ENCODE measurements at regions not wholly inside any gene's neighbourhood (a gene's known extent, or its start where the extent isn't known, plus 50 kb on each side); places are given as distances from the start of the nearest gene placed in this dataset.
A peak's percentile ranks its signal among the peaks of the same experiment; 100 is the strongest.

DNA sequence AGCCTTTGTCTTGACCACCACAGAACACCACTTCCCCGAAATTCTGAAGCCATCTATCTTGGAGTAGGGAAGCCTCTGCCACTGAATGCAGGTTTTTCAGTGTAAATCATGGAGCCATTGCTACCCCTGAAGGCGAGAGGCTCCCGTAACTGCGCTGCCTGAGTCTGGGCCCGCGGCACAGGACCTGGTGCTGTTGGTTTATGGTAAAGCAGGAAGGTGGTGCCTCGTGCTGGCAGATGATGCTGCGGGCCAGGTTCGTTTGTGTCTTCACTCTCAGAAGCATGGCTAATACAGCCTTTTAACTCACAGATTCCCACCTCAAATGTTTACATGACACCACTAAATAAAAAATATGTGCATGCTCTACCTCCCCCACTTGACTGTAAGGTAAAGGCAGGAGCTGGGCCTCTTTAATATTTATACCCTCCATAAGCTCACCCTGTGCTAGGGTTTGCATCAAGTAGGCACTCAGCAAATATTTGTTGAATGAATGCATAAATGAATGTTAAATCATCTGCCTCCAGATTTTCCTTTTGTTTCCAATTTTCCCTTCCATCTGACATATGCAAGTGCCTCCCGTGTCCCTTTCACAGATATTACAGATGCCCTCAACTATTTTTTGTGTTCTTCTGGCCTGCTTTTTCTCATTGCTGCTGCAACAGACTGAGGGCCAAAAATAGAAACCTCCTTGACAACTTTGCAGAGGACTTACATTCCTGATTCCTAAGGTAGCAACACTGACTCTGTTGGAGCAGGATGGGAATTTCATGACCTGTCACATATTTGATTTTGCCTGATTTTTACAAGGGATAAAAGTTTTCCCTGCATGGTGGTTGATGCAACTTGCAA lies 83.5 kb upstream of the CPO start:
- no peak overlapping the region for H3K4me3 ChIP-seq (replicated peaks in 1 of 4; ENCODE audit: control extremely low read depth in 1 of 4, insufficient read depth in 1 of 4, low read depth in 3 of 4, low read length in 4 of 4)
- H3K4me2 ChIP-seq (ENCODE audit: extremely low read depth, insufficient read depth, low read length) = no peak overlapping the region
- no peak for TF ChIP-seq EZH2 (IDR thresholded peaks at IDR 0.05; ENCODE audit: low read length, missing control alignments)
- TF ChIP-seq, protein P1, sequence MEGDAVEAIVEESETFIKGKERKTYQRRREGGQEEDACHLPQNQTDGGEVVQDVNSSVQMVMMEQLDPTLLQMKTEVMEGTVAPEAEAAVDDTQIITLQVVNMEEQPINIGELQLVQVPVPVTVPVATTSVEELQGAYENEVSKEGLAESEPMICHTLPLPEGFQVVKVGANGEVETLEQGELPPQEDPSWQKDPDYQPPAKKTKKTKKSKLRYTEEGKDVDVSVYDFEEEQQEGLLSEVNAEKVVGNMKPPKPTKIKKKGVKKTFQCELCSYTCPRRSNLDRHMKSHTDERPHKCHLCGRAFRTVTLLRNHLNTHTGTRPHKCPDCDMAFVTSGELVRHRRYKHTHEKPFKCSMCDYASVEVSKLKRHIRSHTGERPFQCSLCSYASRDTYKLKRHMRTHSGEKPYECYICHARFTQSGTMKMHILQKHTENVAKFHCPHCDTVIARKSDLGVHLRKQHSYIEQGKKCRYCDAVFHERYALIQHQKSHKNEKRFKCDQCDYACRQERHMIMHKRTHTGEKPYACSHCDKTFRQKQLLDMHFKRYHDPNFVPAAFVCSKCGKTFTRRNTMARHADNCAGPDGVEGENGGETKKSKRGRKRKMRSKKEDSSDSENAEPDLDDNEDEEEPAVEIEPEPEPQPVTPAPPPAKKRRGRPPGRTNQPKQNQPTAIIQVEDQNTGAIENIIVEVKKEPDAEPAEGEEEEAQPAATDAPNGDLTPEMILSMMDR (conservative IDR thresholded peaks at IDR 0.05 in 1 of 2, IDR thresholded peaks at IDR 0.05 in 1 of 2; ENCODE audit: low read depth in 1 of 2, low read length in 2 of 2) = no peak
- no peak overlapping the region for H2AFZ ChIP-seq (ENCODE audit: low read length)
- H3K4me1 ChIP-seq (ENCODE audit: control insufficient read depth, extremely low read depth, insufficient read depth, low read length) = no peaks in the 10 kb centered on the region
- H3K9ac ChIP-seq (ENCODE audit: insufficient read depth, low read length) = no peak overlapping the region
- H3K36me3 ChIP-seq (ENCODE audit: control insufficient read depth, insufficient read depth, low read length) = no peaks in the 10 kb centered on the region
- DNase-seq (ENCODE audit: low read depth in 2 of 2) = peak in 1 of 2 donors; percentile 13
- H3K79me2 ChIP-seq (ENCODE audit: control insufficient read depth, insufficient read depth, low read length) = no peaks in the 10 kb centered on the region
- no peak overlapping the region for H3K27ac ChIP-seq (ENCODE audit: insufficient read depth, low read length)
- no peaks in the 10 kb centered on the region for H3K27me3 ChIP-seq (ENCODE audit: control insufficient read depth, insufficient read depth, low read length)
- H3K9me3 ChIP-seq (ENCODE audit: control insufficient read depth, insufficient read depth, low read depth, low read length) = no peaks in the 10 kb centered on the region
- H4K20me1 ChIP-seq (ENCODE audit: control insufficient read depth, extremely low read depth, insufficient read depth, low read length) = no peaks in the 10 kb centered on the region

DNA sequence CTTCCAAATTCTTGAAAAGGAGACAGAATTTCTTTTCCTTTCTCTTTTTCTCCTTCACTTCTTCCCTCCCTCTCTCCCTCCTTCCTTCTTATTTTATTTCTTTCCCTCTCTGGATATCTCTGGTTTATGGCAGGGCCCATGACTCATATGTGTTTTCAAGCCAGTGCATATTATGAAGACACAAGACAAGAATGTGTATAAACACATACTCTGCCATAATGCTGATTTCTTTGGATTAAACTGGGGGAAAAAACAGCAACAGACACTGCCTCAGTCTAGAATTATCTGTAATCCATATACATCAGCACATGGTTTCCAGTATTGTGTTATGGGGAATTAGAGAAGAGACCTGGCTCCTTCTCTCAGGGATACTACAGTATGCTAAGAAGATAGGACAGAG lies 82.8 kb upstream of the CPO start:
- H2AFZ ChIP-seq (ENCODE audit: low read length) = no peak overlapping the region
- H3K9ac ChIP-seq (ENCODE audit: insufficient read depth, low read length) = no peak overlapping the region
- no peak overlapping the region for H3K27ac ChIP-seq (ENCODE audit: insufficient read depth, low read length)
- H3K36me3 ChIP-seq (ENCODE audit: control insufficient read depth, insufficient read depth, low read length) = no peaks in the 10 kb centered on the region
- H4K20me1 ChIP-seq (ENCODE audit: control insufficient read depth, extremely low read depth, insufficient read depth, low read length) = no peaks in the 10 kb centered on the region
- peak; percentile 17 to 54 for DNase-seq (ENCODE audit: low read depth in 2 of 2)
- no peak for TF ChIP-seq EZH2 (IDR thresholded peaks at IDR 0.05; ENCODE audit: low read length, missing control alignments)
- TF ChIP-seq, protein P1 (conservative IDR thresholded peaks at IDR 0.05 in 1 of 2, IDR thresholded peaks at IDR 0.05 in 1 of 2; ENCODE audit: low read depth in 1 of 2, low read length in 2 of 2) = no peak
- H3K4me2 ChIP-seq (ENCODE audit: extremely low read depth, insufficient read depth, low read length) = no peak overlapping the region
- H3K4me1 ChIP-seq (ENCODE audit: control insufficient read depth, extremely low read depth, insufficient read depth, low read length) = no peaks in the 10 kb centered on the region
- no peaks in the 10 kb centered on the region for H3K79me2 ChIP-seq (ENCODE audit: control insufficient read depth, insufficient read depth, low read length)
- no peaks in the 10 kb centered on the region for H3K27me3 ChIP-seq (ENCODE audit: control insufficient read depth, insufficient read depth, low read length)
- no peak overlapping the region for H3K4me3 ChIP-seq (replicated peaks in 1 of 4; ENCODE audit: control extremely low read depth in 1 of 4, insufficient read depth in 1 of 4, low read depth in 3 of 4, low read length in 4 of 4)
- no peaks in the 10 kb centered on the region for H3K9me3 ChIP-seq (ENCODE audit: control insufficient read depth, insufficient read depth, low read depth, low read length)

DNA sequence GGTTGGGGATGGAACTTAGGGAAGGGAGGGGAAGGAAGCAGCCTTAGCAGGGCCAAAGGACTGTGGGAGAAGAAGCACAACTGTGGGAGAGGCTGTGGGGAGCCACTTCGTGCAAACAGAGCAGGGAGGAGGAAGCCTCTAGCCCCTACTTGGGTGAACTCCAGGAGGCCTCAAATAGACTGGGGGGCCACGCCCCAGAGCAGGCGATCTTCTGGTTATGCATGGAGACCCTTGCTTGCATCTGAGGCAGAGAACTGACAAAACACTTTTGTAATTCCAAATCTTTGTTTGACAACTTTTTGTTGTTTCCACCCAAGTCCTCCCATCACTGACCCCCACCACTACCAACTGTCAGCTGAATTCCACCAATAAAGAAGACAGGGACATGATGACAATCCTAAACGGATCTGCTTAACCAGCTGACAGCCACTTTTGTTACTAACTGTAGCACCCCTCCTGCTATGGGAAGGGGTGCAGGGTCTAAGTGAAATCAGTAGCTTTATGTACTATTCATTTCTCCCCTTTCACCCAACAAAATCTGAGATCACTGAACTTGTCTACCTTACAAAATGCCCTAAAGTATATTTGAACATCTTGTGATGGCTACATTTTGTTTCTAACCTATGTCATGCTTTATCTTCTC lies 80.5 kb upstream of the CPO start:
- no peaks in the 10 kb centered on the region for H3K36me3 ChIP-seq (ENCODE audit: control insufficient read depth, insufficient read depth, low read length)
- H3K27me3 ChIP-seq (ENCODE audit: control insufficient read depth, insufficient read depth, low read length) = no peaks in the 10 kb centered on the region
- no peak overlapping the region for H3K27ac ChIP-seq (ENCODE audit: insufficient read depth, low read length)
- no peak overlapping the region for H3K4me3 ChIP-seq (replicated peaks in 1 of 4; ENCODE audit: control extremely low read depth in 1 of 4, insufficient read depth in 1 of 4, low read depth in 3 of 4, low read length in 4 of 4)
- H4K20me1 ChIP-seq (ENCODE audit: control insufficient read depth, extremely low read depth, insufficient read depth, low read length) = no peaks in the 10 kb centered on the region
- H3K4me1 ChIP-seq (ENCODE audit: control insufficient read depth, extremely low read depth, insufficient read depth, low read length) = no peaks in the 10 kb centered on the region
- H3K9me3 ChIP-seq (ENCODE audit: control insufficient read depth, insufficient read depth, low read depth, low read length) = no peaks in the 10 kb centered on the region
- H2AFZ ChIP-seq (ENCODE audit: low read length) = no peak overlapping the region
- H3K79me2 ChIP-seq (ENCODE audit: control insufficient read depth, insufficient read depth, low read length) = no peaks in the 10 kb centered on the region
- H3K9ac ChIP-seq (ENCODE audit: insufficient read depth, low read length) = no peak overlapping the region
- no peak for DNase-seq (ENCODE audit: low read depth in 2 of 2)
- TF ChIP-seq, protein P1 (conservative IDR thresholded peaks at IDR 0.05 in 1 of 2, IDR thresholded peaks at IDR 0.05 in 1 of 2; ENCODE audit: low read depth in 1 of 2, low read length in 2 of 2) = no peak
- no peak for TF ChIP-seq EZH2 (IDR thresholded peaks at IDR 0.05; ENCODE audit: low read length, missing control alignments)
- no peak overlapping the region for H3K4me2 ChIP-seq (ENCODE audit: extremely low read depth, insufficient read depth, low read length)
